HEK293 (cell line): ENCODE measurements at regions not wholly inside any gene's neighbourhood (a gene's known extent, or its start where the extent isn't known, plus 50 kb on each side); places are given as distances from the start of the nearest gene placed in this dataset.

ENCODE experiments used
- KLF1 ChIP-seq: fragments of 450-650 bp; formaldehyde crosslinking; IDR thresholded peaks from 2 replicates; pipeline ENCODE4 v1.5.1; 2016; ENCODE audit warnings: missing biosample characterization, missing genetic modification characterization
- ZNF610 ChIP-seq: fragments of 450-650 bp; formaldehyde crosslinking; IDR thresholded peaks from 2 replicates; pipeline ENCODE4 v1.5.1; 2016; ENCODE audit warnings: missing biosample characterization, missing genetic modification characterization, borderline replicate concordance
- TF ChIP-seq, protein P1 (sequence below): fragments of 450-650 bp; formaldehyde crosslinking; conservative IDR thresholded peaks from 2 replicates; pipeline ENCODE4 v1.5.1; 2016; ENCODE audit warnings: low read depth, missing biosample characterization, missing genetic modification characterization
- TF ChIP-seq, protein P2 (sequence below): fragments of 450-650 bp; formaldehyde crosslinking; IDR thresholded peaks from 2 replicates; pipeline ENCODE4 v1.5.1; 2016; ENCODE audit warnings: missing biosample characterization, missing genetic modification characterization

DNA sequence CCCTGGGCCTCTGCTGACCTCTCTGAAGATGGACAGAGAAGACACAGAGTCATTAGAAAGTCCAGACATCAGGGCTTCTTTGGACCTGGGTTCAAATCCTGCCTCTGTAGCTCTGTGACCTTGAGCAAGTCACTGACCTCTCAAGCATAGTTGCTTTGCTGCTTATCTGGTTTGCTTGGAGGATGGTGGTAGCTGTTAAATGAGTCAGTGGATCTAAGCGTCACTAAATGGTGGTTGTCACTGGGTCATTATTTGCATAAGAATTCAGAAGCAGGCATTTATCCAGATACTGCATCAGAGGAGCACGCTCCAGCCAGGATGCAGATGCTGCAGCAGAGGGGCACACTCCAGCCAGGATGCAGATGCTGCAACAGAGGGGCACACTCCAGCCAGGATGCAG lies 229.2 kb downstream of the GLI2 start:
- TF ChIP-seq, protein P1, sequence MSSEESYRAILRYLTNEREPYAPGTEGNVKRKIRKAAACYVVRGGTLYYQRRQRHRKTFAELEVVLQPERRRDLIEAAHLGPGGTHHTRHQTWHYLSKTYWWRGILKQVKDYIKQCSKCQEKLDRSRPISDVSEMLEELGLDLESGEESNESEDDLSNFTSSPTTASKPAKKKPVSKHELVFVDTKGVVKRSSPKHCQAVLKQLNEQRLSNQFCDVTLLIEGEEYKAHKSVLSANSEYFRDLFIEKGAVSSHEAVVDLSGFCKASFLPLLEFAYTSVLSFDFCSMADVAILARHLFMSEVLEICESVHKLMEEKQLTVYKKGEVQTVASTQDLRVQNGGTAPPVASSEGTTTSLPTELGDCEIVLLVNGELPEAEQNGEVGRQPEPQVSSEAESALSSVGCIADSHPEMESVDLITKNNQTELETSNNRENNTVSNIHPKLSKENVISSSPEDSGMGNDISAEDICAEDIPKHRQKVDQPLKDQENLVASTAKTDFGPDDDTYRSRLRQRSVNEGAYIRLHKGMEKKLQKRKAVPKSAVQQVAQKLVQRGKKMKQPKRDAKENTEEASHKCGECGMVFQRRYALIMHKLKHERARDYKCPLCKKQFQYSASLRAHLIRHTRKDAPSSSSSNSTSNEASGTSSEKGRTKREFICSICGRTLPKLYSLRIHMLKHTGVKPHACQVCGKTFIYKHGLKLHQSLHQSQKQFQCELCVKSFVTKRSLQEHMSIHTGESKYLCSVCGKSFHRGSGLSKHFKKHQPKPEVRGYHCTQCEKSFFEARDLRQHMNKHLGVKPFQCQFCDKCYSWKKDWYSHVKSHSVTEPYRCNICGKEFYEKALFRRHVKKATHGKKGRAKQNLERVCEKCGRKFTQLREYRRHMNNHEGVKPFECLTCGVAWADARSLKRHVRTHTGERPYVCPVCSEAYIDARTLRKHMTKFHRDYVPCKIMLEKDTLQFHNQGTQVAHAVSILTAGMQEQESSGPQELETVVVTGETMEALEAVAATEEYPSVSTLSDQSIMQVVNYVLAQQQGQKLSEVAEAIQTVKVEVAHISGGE: no peak
- TF ChIP-seq, protein P2, sequence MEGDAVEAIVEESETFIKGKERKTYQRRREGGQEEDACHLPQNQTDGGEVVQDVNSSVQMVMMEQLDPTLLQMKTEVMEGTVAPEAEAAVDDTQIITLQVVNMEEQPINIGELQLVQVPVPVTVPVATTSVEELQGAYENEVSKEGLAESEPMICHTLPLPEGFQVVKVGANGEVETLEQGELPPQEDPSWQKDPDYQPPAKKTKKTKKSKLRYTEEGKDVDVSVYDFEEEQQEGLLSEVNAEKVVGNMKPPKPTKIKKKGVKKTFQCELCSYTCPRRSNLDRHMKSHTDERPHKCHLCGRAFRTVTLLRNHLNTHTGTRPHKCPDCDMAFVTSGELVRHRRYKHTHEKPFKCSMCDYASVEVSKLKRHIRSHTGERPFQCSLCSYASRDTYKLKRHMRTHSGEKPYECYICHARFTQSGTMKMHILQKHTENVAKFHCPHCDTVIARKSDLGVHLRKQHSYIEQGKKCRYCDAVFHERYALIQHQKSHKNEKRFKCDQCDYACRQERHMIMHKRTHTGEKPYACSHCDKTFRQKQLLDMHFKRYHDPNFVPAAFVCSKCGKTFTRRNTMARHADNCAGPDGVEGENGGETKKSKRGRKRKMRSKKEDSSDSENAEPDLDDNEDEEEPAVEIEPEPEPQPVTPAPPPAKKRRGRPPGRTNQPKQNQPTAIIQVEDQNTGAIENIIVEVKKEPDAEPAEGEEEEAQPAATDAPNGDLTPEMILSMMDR: no peak
- TF ChIP-seq ZNF610 (tag by site-specific recombination) (no peak), KLF1 (tag by site-specific recombination) (no peak)
